GM12872 (cell line): ENCODE measurements at regions not wholly inside any gene's neighbourhood (a gene's known extent, or its start where the extent isn't known, plus 50 kb on each side); places are given as distances from the start of the nearest gene placed in this dataset.

Source experiments
- CTCF ChIP-seq: IDR thresholded peaks from 3 replicates; pipeline ENCODE4 v1.5.1; 2011; ENCODE audit warnings: low read depth, mild to moderate bottlenecking, low read length, moderate library complexity; ENCODE audit not compliant: insufficient read depth

DNA sequence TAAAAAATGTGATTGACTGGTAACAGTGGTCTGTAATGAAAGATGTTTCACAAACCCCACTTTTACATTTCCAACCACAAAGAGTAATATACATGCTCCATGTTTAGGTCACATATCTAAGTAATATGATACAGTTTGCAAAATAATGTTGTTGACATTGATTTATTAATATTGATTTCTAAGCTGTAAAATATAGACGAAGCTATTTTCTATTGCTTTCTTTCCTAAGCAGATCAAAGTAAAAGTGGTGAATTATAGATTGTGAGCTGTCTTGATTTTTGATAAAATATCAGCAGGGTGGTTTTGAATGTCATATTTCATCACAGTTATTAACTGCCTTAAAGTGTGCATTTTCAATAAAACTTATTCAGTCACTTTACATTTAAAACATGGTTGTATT lies 2292.8 kb downstream of the PCDH9 start:
- no peak for TF ChIP-seq CTCF

DNA sequence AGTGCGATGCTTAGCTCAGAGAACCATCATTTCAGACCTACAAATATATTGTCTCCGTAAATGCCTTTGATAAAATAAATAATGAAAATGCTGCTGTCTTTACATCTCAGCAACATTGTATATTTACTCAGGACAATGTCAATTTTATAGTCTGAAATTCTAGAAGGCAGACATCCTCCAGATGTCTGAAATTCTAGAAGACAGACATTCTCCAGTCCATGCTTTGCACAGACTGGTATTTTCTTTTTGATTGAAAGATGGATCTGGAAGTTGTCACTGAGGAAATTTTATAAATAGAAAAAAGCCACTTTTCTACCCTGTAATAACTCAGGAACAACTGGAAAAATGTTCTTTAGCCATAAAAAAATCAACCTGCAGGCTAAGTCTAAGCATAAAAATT lies 2293.3 kb downstream of the PCDH9 start:
- no peak for TF ChIP-seq CTCF

- no peak for TF ChIP-seq CTCF
These were observed 2294.7 kb downstream of the PCDH9 start for GRCh38 chr13:64935441-64935840.

DNA sequence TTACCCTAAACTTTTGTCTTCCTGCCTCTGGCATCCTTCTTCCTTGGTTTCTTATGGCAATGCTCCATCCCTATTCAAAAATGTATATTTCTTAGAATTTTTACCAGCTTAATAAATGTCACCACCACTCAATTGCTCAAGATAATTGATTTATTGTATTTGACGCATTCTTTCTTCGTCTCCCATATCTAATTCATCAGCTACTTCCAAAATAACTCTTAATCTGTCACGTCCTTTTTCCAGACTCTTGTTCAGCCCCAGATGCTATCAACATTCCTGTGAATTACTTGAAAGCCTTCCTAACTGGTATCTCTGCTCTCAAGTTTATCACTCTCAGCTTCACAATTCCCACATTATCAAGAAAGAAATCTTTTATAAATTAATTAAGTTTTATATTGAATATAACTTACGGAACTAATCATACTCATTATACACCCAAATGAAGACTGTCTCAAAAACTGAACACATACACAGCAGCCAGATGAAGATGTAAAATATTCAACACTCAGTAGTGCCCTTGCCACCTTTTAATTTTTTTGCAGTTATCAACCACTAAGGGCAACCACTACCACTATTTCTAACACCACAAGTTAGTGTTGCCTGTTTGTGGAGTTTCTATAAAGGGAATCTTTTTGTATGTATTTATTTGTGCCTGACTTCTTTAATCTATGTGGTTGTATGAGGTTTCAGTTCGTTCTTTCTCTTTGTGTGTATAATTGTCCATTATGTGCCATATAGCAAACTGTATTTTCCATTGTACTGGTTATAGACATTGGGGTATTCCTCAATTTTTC lies 2295.4 kb downstream of the PCDH9 start:
- TF ChIP-seq CTCF, result no peak

DNA sequence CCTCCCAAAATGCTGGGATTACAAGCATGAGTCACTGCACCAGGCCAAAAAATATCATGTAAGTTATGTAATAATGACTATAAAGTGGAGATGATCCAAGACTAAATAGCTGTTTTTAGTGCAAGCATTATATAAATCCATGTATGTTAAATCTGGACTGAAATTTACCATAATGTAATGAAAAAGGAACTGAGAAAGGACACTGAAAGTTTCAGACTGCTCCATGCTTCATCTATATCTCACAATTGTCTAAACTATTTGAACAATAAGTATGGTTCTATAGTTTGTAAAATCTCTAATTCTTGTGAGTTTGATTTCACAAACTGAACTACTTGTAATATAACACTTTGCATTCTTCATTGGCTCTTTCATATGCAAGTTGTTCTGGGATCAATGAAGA lies 2299.5 kb downstream of the PCDH9 start:
- TF ChIP-seq CTCF, result no peak

DNA sequence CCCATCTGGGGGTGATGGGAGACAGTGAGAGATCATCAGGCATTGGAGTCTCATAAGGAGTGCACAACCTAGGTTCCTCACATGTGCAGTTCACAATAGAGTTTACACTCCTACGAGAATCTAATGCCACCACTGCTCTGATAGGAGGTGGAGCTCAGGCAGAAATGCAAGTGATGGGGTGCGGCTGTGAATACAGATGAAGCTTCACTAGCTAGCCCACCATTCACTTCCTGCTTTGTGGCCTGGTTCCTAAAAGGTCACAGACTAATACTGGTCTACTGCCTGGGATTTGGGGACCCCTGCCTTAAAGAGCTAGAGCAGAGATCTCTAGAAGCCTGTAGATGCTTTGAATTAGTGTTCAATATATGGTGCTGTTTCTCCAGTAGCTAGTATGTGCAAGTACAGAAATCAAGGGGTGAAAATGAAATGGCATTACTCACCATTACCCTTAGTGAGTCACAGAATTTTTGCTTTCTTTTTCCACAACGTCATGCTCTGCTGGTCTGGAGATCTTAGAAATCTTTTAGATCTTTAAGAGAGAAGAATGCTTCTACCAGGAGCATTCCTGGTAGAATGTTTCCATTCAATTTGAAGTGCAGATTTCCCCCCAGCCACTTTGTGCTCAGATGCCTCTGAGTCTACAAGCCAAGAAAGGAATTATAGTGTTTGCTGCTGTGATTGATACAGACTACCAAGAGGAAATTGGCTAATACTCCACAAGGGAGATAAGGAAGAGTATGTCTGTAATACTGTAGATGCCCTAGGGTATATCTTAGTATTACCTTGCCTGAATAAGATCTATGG lies 2301.2 kb downstream of the PCDH9 start:
- no peak for TF ChIP-seq CTCF

DNA sequence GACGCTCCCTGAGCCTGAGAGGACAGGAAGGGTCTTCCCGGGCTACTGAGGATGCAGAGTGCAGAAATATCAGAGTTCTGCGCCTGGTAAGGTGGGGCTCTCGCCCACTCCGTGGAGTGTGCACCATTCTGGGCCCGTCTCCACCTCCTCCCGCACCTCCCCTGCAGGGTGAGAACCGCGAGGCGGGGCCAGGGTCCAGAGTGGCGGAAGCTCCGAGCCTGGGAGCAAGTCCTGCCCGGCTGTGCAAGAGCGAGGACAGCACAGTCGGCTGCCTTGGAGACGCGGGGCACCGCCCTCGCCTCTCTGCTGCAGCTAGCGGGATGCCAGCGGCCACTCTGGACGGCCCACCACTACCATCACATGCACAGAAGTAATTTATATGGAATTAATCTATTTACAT lies 2304.4 kb downstream of the PCDH9 start:
- TF ChIP-seq CTCF, result no peak
